Upper lobe of left lung (tissue), 4 donors: ENCODE measurements at regions not wholly inside any gene's neighbourhood (a gene's known extent, or its start where the extent isn't known, plus 50 kb on each side); places are given as distances from the start of the nearest gene placed in this dataset.

ENCODE experiments used
- CTCF ChIP-seq, 6 experiments: fragments of 450-650 bp in 4 of 6; fragments of 200-600 bp in 2 of 6; sonication (generic) in 2 of 6; IDR thresholded peaks; one replicate each; pipeline ENCODE4 v1.5.1; 2016 to 2019; ENCODE audit warnings: antibody characterized with exemption in 6 of 6
- POLR2A ChIP-seq, 4 donors: fragments of 450-650 bp; IDR thresholded peaks; one replicate each; pipeline ENCODE4 v1.5.1; 2016 to 2017; ENCODE audit warnings: antibody characterized with exemption in 4 of 4, mild to moderate bottlenecking in 2 of 4

- TF ChIP-seq CTCF (IDR thresholded peaks at IDR 0.05), result no peak
- no peak for TF ChIP-seq POLR2A (IDR thresholded peaks at IDR 0.05)
Measured at GRCh38 chr7:149692056-149692455, 81.3 kb downstream of the ZNF467 start.
